Fibroblast of lung (primary cell): ENCODE measurements at regions not wholly inside any gene's neighbourhood (a gene's known extent, or its start where the extent isn't known, plus 50 kb on each side); places are given as distances from the start of the nearest gene placed in this dataset.

Source experiments
- DNase-seq, 2 donors: peaks; one replicate each; pipeline versions ENCODE4 v3.0.0 to v3.0.0-alpha.2; 2010; ENCODE audit warnings: low read depth in 2 of 2
- H2AFZ ChIP-seq: 2 replicates; pipeline ENCODE4 v1.5.1; 2012; ENCODE audit warnings: low read length, control low read depth, inconsistent platforms
- H3K27ac ChIP-seq: 2 replicates; pipeline ENCODE4 v1.5.1; 2011; ENCODE audit warnings: low read length, control low read depth; ENCODE audit not compliant: insufficient read depth
- H3K27me3 ChIP-seq: 2 replicates; pipeline ENCODE4 v1.5.1; 2011; ENCODE audit warnings: mild to moderate bottlenecking, low read length; ENCODE audit not compliant: control insufficient read depth, insufficient read depth
- H3K36me3 ChIP-seq: 2 replicates; pipeline ENCODE4 v1.5.1; 2011; ENCODE audit warnings: low read length; ENCODE audit not compliant: control insufficient read depth, insufficient read depth
- H3K4me1 ChIP-seq: 2 replicates; pipeline ENCODE4 v1.5.1; 2011; ENCODE audit warnings: low read length; ENCODE audit not compliant: control insufficient read depth, insufficient read depth; ENCODE audit errors: extremely low read depth
- H3K4me2 ChIP-seq: 2 replicates; pipeline ENCODE4 v1.5.1; 2011; ENCODE audit warnings: low read length, control low read depth; ENCODE audit not compliant: insufficient read depth; ENCODE audit errors: extremely low read depth
- H3K4me3 ChIP-seq, 4 experiments: fragments of 200-600 bp in 1 of 4; sonication (generic) in 1 of 4; replicated peaks in 1 of 4; 2 replicates each; pipeline ENCODE4 v1.5.1; 2011 to 2016; ENCODE audit warnings: low read length in 4 of 4, low read depth in 3 of 4, mild to moderate bottlenecking in 3 of 4, control low read depth in 2 of 4, inconsistent platforms in 1 of 4, mixed read lengths in 1 of 4; ENCODE audit not compliant: insufficient read depth in 1 of 4; ENCODE audit errors: control extremely low read depth in 1 of 4
- H3K79me2 ChIP-seq: 2 replicates; pipeline ENCODE4 v1.5.1; 2012; ENCODE audit warnings: mild to moderate bottlenecking, low read length, inconsistent platforms; ENCODE audit not compliant: control insufficient read depth, insufficient read depth
- H3K9ac ChIP-seq: 2 replicates; pipeline ENCODE4 v1.5.1; 2011; ENCODE audit warnings: mild to moderate bottlenecking, low read length, control low read depth; ENCODE audit not compliant: insufficient read depth
- H3K9me3 ChIP-seq: 2 replicates; pipeline ENCODE4 v1.5.1; 2012; ENCODE audit warnings: low read depth, low read length; ENCODE audit not compliant: control insufficient read depth, insufficient read depth
- H4K20me1 ChIP-seq: 2 replicates; pipeline ENCODE4 v1.5.1; 2011; ENCODE audit warnings: low read length; ENCODE audit not compliant: control insufficient read depth, insufficient read depth; ENCODE audit errors: extremely low read depth
- CTCF ChIP-seq, 2 donors: IDR thresholded peaks in 1 of 2; conservative IDR thresholded peaks in 1 of 2; 1 replicate in 1 of 2; 2 replicates in 1 of 2; pipeline ENCODE4 v1.5.1; 2011 to 2012; ENCODE audit warnings: low read length in 2 of 2, control low read depth in 1 of 2, inconsistent platforms in 1 of 2, low read depth in 1 of 2, mild to moderate bottlenecking in 1 of 2
- EZH2 ChIP-seq: IDR thresholded peaks from 2 replicates; pipeline ENCODE4 v1.5.1; 2012; ENCODE audit warnings: low read length, control low read depth, mild to moderate bottlenecking; ENCODE audit errors: missing control alignments

DNA sequence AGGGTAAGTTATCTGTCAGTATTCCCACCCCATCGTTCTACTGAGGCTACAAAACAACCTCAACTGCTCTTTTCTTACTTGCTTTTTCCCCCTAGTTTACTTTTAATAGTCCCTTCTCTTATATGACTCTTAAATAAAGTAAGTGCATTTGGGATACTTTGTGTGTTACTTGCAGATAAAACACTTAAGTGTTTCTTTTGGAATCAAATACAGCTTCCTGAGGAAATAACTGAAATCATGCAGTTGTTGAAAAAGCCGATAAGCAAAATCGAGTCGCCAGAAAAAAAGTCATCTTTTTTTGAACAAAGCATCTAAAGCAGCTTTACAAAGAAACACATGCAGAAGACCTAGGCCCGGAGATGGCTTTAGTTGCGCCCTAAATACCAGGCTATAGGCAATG, 53.5 kb upstream of the EPB41L4A start:
- no peak for DNase-seq
- TF ChIP-seq EZH2 (no peak), CTCF (conservative IDR thresholded peaks at IDR 0.05 in 1 of 2, IDR thresholded peaks at IDR 0.05 in 1 of 2; ENCODE audit: low read depth in 1 of 2, low read length in 2 of 2) (no peak)
- no peaks in the 10 kb centered on the region for H3K27me3 ChIP-seq
- H3K9me3 ChIP-seq, result no peaks in the 10 kb centered on the region
- no peaks in the 10 kb centered on the region for H3K79me2 ChIP-seq
- no peak overlapping the region for H3K27ac ChIP-seq
- no peaks in the 10 kb centered on the region for H3K36me3 ChIP-seq
- no peak overlapping the region for H3K4me3 ChIP-seq
- no peak overlapping the region for H3K4me2 ChIP-seq
- no peaks in the 10 kb centered on the region for H4K20me1 ChIP-seq
- H3K9ac ChIP-seq, result no peak overlapping the region
- no peak overlapping the region for H2AFZ ChIP-seq
- no peaks in the 10 kb centered on the region for H3K4me1 ChIP-seq

DNA sequence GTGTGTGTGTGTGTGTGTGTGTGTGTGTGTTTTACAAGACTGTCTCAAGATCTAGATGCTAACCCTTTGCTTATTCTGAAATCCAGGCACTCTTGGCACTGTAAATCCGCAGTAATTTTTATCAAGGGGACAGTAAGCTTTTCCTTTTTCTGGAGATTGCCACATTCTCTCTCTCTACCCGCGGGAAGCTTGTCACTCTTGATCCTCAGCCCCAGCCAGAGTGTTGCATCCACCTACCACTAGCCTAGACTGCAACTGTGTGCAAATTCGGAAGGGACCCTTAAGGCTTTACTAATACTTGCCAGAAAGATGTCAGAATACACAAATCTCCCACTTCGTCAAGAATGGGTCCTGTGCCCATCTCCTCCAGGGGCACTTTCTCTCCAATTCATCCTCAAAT, 54.9 kb upstream of the EPB41L4A start:
- Histone ChIP-seq H3K4me3 (no peak overlapping the region), H3K4me1 (no peaks in the 10 kb centered on the region), H3K79me2 (no peaks in the 10 kb centered on the region), H3K27me3 (no peaks in the 10 kb centered on the region), H3K4me2 (no peak overlapping the region), H3K36me3 (no peaks in the 10 kb centered on the region), H2AFZ (no peak overlapping the region), H3K27ac (no peak overlapping the region), H3K9me3 (no peaks in the 10 kb centered on the region), H4K20me1 (no peaks in the 10 kb centered on the region), H3K9ac (no peak overlapping the region)
- TF ChIP-seq EZH2 (no peak), CTCF (conservative IDR thresholded peaks at IDR 0.05 in 1 of 2, IDR thresholded peaks at IDR 0.05 in 1 of 2; ENCODE audit: low read depth in 1 of 2, low read length in 2 of 2) (no peak)
- no peak for DNase-seq

DNA sequence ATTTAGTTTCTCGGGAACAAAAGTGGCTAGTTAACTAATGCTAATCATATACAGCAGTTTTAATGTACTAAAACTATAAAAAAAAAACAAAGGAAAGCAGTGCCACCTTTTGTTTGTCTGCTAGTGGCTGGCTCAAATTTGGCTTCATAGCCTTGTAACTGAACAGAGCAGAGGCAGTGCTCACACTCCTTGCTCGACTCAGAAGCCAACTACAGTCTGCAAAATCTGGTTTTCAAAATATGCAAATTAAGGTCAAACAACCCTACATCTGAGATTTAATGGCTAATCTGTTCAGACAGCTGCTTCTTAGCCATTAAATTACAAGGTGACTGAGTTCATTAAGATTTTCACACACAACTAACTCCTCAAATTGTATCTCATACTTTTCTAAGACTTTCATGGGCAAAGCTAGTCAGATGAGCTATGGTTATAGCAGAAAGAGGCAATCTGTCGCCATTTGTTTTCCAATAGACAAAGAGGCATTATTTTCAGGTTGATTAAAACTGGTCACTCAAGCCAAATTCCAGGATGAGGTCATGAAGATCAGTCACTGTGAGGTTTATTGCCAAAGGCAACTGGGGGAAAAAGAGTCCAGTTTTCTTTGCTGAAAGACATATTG, 56.8 kb upstream of the EPB41L4A start:
- H3K27ac ChIP-seq, result no peak overlapping the region
- TF ChIP-seq EZH2 (no peak), CTCF (conservative IDR thresholded peaks at IDR 0.05 in 1 of 2, IDR thresholded peaks at IDR 0.05 in 1 of 2; ENCODE audit: low read depth in 1 of 2, low read length in 2 of 2) (no peak)
- H3K4me1 ChIP-seq, result no peaks in the 10 kb centered on the region
- DNase-seq, result peak in 1 of 2 donors; percentile 20
- no peaks in the 10 kb centered on the region for H4K20me1 ChIP-seq
- H3K4me2 ChIP-seq, result no peak overlapping the region
- no peak overlapping the region for H3K4me3 ChIP-seq
- H3K36me3 ChIP-seq, result no peaks in the 10 kb centered on the region
- H2AFZ ChIP-seq, result no peak overlapping the region
- no peaks in the 10 kb centered on the region for H3K9me3 ChIP-seq
- no peak overlapping the region for H3K9ac ChIP-seq
- H3K27me3 ChIP-seq, result no peaks in the 10 kb centered on the region
- no peaks in the 10 kb centered on the region for H3K79me2 ChIP-seq
